HG02981 (cell line): ENCODE measurements at regions not wholly inside any gene's neighbourhood (a gene's known extent, or its start where the extent isn't known, plus 50 kb on each side); places are given as distances from the start of the nearest gene placed in this dataset.

Experiments
- ATAC-seq: cut with Tn5 transposase; IDR thresholded peaks from one replicate; pipeline ENCODE4 v1.9.1; 2021; ENCODE audit warnings: mild to moderate bottlenecking, moderate library complexity; ENCODE audit not compliant: unreplicated experiment

GRCh38 chr20:59429396-59429795, 129.0 kb downstream of the EDN3 start:
- ATAC-seq: no peak

- no peak for ATAC-seq
Measured at GRCh38 chr20:59431014-59431413, 130.6 kb downstream of the EDN3 start.

GRCh38 chr20:59434960-59435359, 134.5 kb downstream of the EDN3 start:
- ATAC-seq: no peak

GRCh38 chr20:59435518-59435917, 135.1 kb downstream of the EDN3 start:
- ATAC-seq: no peak

- no peak for ATAC-seq
Measured at GRCh38 chr20:59437601-59438031, 137.2 kb downstream of the EDN3 start.

- ATAC-seq: no peak
Measured at GRCh38 chr20:59438201-59438600, 137.8 kb downstream of the EDN3 start.

GRCh38 chr20:59439243-59439642, 138.8 kb downstream of the EDN3 start:
- ATAC-seq: no peak

GRCh38 chr20:59441306-59441705, 140.9 kb downstream of the EDN3 start:
- no peak for ATAC-seq

GRCh38 chr20:59441860-59442810, 141.7 kb downstream of the EDN3 start:
- no peak for ATAC-seq

- ATAC-seq: no peak
Measured at GRCh38 chr20:59443550-59443949, 143.1 kb downstream of the EDN3 start.

- no peak for ATAC-seq
Measured at GRCh38 chr20:59446376-59446775, 146.0 kb downstream of the EDN3 start.

GRCh38 chr20:59448196-59448595, 147.8 kb downstream of the EDN3 start:
- no peak for ATAC-seq

- ATAC-seq: no peak
Measured at GRCh38 chr20:59448851-59449444, 148.5 kb downstream of the EDN3 start.

GRCh38 chr20:59451066-59451630, 150.7 kb downstream of the EDN3 start:
- no peak for ATAC-seq

- ATAC-seq: no peak
Measured at GRCh38 chr20:59451641-59452040, 151.2 kb downstream of the EDN3 start.

GRCh38 chr20:59452856-59453255, 151.5 kb upstream of the PHACTR3 start:
- no peak for ATAC-seq

- ATAC-seq: no peak
Measured at GRCh38 chr20:59453759-59454560, 150.4 kb upstream of the PHACTR3 start.

GRCh38 chr20:59455402-59456341, 148.7 kb upstream of the PHACTR3 start:
- no peak for ATAC-seq

- ATAC-seq: no peak
Measured at GRCh38 chr20:59456342-59457279, 147.7 kb upstream of the PHACTR3 start.
